Testis (tissue), 2 donors: ENCODE measurements at regions not wholly inside any gene's neighbourhood (a gene's known extent, or its start where the extent isn't known, plus 50 kb on each side); places are given as distances from the start of the nearest gene placed in this dataset.

Experiments used
- CTCF ChIP-seq, 3 experiments: fragments of 450-650 bp in 2 of 3; fragments of 200-600 bp in 1 of 3; sonication (generic) in 1 of 3; IDR thresholded peaks; one replicate each; pipeline ENCODE4 v1.5.1; 2016 to 2019; ENCODE audit warnings: antibody characterized with exemption in 3 of 3, mild to moderate bottlenecking in 2 of 3, moderate library complexity in 1 of 3
- POLR2A ChIP-seq: fragments of 450-650 bp; IDR thresholded peaks from one replicate; pipeline ENCODE4 v1.6.1; 2017; ENCODE audit warnings: antibody characterized with exemption, mild to moderate bottlenecking, moderate library complexity

- no peak for TF ChIP-seq CTCF (IDR thresholded peaks at IDR 0.05)
- no peak for TF ChIP-seq POLR2A
Measured at GRCh38 chr10:111481866-111482265, 405.0 kb downstream of the ADRA2A start.
